ENCODE measurements at regions not wholly inside any gene's neighbourhood (a gene's known extent, or its start where the extent isn't known, plus 50 kb on each side); places are given as distances from the start of the nearest gene placed in this dataset.

DNA sequence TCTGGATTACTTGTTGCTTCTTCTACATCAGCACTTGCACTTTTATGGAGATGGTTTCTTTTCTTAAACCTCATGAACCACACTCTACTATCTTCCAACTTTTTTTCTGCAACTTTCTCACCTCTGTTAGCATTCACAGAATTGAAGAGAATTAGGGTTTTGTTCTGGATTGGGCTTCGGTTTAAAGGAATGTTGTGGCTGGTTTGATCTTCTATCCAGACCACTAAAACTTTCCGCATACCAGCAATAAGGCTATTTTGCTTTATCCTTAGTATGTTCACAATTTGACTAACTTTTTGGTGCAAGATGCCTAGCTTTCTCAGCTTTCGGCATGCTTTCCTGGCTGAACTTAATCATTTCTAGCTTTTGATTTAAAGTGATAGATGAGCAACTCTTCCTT is 666.7 kb upstream of the MIR17HG start:
- Histone ChIP-seq H3K4me3 (no peak overlapping the region), H3K4me1 (no peaks in the 10 kb centered on the region), H3K9me3 (no peaks in the 10 kb centered on the region), H3K27ac (no peak overlapping the region), H3K4me2 (no peak overlapping the region)
- ATAC-seq (no peak), FAIRE-seq (no peak), DNase-seq (ENCODE audit: low read depth in 1 of 2, low spot score in 1 of 2) (no peak)
- TF ChIP-seq MAX (IDR thresholded peaks at IDR 0.05), result no peak
- no peak for TF ChIP-seq ZNF302 (CRISPR knock-in tag; IDR thresholded peaks at IDR 0.05)
- no peak for TF ChIP-seq RARB (CRISPR knock-in tag; IDR thresholded peaks at IDR 0.05)
- TF ChIP-seq MAZ (IDR thresholded peaks at IDR 0.05; ENCODE audit: borderline replicate concordance, low read depth, low read length), result no peak
- TF ChIP-seq ZSCAN20 (CRISPR knock-in tag; IDR thresholded peaks at IDR 0.05), result no peak
- no peak for TF ChIP-seq POLR2A (IDR thresholded peaks at IDR 0.05; ENCODE audit: low read length)
- no peak for TF ChIP-seq CBX2 (IDR thresholded peaks at IDR 0.05; ENCODE audit: borderline replicate concordance, low read depth)
- TF ChIP-seq, protein P1, sequence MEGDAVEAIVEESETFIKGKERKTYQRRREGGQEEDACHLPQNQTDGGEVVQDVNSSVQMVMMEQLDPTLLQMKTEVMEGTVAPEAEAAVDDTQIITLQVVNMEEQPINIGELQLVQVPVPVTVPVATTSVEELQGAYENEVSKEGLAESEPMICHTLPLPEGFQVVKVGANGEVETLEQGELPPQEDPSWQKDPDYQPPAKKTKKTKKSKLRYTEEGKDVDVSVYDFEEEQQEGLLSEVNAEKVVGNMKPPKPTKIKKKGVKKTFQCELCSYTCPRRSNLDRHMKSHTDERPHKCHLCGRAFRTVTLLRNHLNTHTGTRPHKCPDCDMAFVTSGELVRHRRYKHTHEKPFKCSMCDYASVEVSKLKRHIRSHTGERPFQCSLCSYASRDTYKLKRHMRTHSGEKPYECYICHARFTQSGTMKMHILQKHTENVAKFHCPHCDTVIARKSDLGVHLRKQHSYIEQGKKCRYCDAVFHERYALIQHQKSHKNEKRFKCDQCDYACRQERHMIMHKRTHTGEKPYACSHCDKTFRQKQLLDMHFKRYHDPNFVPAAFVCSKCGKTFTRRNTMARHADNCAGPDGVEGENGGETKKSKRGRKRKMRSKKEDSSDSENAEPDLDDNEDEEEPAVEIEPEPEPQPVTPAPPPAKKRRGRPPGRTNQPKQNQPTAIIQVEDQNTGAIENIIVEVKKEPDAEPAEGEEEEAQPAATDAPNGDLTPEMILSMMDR (IDR thresholded peaks at IDR 0.05), result no peak
- TF ChIP-seq, protein P2, sequence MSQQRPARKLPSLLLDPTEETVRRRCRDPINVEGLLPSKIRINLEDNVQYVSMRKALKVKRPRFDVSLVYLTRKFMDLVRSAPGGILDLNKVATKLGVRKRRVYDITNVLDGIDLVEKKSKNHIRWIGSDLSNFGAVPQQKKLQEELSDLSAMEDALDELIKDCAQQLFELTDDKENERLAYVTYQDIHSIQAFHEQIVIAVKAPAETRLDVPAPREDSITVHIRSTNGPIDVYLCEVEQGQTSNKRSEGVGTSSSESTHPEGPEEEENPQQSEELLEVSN (IDR thresholded peaks at IDR 0.05; ENCODE audit: borderline replicate concordance, low read depth), result no peak
- TF ChIP-seq ZC3H11A (IDR thresholded peaks at IDR 0.05), result no peak
- POLR2A ChIA-PET, result no interaction called here
- CTCF ChIA-PET, result no interaction called here
- 60% methylated on average over 3 of the region's 3 CpGs for WGBS (ENCODE audit: missing lambda C conversion rate)

DNA sequence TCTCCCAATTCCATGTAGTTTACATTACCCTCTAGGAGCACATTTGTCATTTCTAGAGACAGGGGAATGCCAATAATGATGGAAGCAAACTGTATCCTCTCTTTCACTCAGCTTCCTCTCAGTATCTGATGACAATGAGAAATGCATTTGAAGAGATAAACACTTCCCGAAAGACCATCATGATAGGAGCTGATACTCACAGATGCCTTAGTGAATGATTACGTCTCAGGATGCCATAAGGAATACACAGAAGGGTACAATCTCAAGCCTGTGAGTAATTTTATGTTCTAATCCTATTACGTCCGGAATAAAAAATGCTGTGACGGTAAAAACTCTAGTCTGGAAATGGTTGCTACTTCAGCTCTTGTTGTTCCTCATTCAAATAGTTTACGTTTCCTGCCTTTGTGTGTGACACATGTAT is 663.8 kb upstream of the MIR17HG start:
- 74% methylated on average over 6 of the region's 6 CpGs for WGBS (ENCODE audit: missing lambda C conversion rate)
- DNase-seq (ENCODE audit: low read depth in 1 of 2, low spot score in 1 of 2) (peak in 1 of 2 experiments; percentile 10), FAIRE-seq (no peak), ATAC-seq (no peak)
- Histone ChIP-seq H3K9me3 (no peaks in the 10 kb centered on the region), H3K4me3 (no peak overlapping the region), H3K4me2 (no peak overlapping the region), H3K27ac (no peak overlapping the region), H3K4me1 (peaks cover 7% of the 10 kb centered on the region; the same call in 1 of the 3 replicates)
- TF ChIP-seq CHD4 (IDR thresholded peaks at IDR 0.05; ENCODE audit: borderline replicate concordance) (no peak), CBX8 (IDR thresholded peaks at IDR 0.05) (no peak), HOXA7 (CRISPR knock-in tag; IDR thresholded peaks at IDR 0.05) (no peak), NFE2L2 (conservative IDR thresholded peaks at IDR 0.05; ENCODE audit: low read length) (no peak), EHF (CRISPR knock-in tag; IDR thresholded peaks at IDR 0.05) (no peak), MAZ (IDR thresholded peaks at IDR 0.05; ENCODE audit: borderline replicate concordance, low read depth, low read length) (no peak), RCOR1 (IDR thresholded peaks at IDR 0.05; ENCODE audit: low read depth, low read length) (no peak), MAFK (IDR thresholded peaks at IDR 0.05; ENCODE audit: partially characterized antibody) (no peak), PHF8 (IDR thresholded peaks at IDR 0.05; ENCODE audit: borderline replicate concordance, low read depth) (no peak), NPAS2 (CRISPR knock-in tag; IDR thresholded peaks at IDR 0.05; ENCODE audit: borderline replicate concordance) (no peak), ZFP36 (IDR thresholded peaks at IDR 0.05; ENCODE audit: borderline replicate concordance, partially characterized antibody) (no peak)
- TF ChIP-seq, protein P2 (IDR thresholded peaks at IDR 0.05; ENCODE audit: borderline replicate concordance, low read depth), result no peak
- TF ChIP-seq, protein P3, sequence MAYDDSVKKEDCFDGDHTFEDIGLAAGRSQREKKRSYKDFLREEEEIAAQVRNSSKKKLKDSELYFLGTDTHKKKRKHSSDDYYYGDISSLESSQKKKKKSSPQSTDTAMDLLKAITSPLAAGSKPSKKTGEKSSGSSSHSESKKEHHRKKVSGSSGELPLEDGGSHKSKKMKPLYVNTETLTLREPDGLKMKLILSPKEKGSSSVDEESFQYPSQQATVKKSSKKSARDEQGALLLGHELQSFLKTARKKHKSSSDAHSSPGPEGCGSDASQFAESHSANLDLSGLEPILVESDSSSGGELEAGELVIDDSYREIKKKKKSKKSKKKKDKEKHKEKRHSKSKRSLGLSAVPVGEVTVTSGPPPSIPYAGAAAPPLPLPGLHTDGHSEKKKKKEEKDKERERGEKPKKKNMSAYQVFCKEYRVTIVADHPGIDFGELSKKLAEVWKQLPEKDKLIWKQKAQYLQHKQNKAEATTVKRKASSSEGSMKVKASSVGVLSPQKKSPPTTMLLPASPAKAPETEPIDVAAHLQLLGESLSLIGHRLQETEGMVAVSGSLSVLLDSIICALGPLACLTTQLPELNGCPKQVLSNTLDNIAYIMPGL (CRISPR knock-in tag; IDR thresholded peaks at IDR 0.05; ENCODE audit: borderline replicate concordance), result no peak
- ChIA-PET POLR2A (no interaction called here), CTCF (no interaction called here)
